ENCODE measurements at regions not wholly inside any gene's neighbourhood (a gene's known extent, or its start where the extent isn't known, plus 50 kb on each side); places are given as distances from the start of the nearest gene placed in this dataset.
"Not testable (repeated sequence)": the region's sequence is repeated elsewhere in the genome, so short reads cannot be mapped to it uniquely, and the experiment has no call there.

- no peak for DNase-seq
Observed at GRCh38 chr7:16089801-16090200, 331.5 kb downstream of the CRPPA start.

GRCh38 chr7:16089191-16089590 is 332.1 kb downstream of the CRPPA start:
- no peak for DNase-seq

- DNase-seq, result no peak
Observed at GRCh38 chr7:16086743-16087142, 334.6 kb downstream of the CRPPA start.

DNA sequence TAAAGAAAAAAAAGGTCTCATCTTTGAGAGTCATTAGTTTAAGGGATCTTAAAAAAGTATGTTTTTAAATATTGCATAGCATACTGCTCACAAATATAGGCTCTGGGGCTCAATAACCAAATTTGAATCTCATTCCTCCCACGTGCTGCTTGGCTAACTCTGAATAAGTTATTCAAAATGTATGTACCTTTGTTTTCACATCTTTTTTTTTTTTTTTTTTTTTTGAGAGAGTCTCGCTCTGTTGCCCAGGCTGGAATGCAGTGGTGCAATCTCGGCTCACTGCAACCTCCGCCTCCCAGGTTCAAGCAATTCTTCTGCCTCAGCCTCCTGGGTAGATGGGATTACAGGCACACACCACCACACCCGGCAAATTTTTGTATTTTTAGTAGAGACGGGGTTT is 335.6 kb downstream of the CRPPA start:
- not testable (repeated sequence) for DNase-seq

GRCh38 chr7:16084875-16085274 is 336.5 kb downstream of the CRPPA start:
- DNase-seq, result no peak

DNA sequence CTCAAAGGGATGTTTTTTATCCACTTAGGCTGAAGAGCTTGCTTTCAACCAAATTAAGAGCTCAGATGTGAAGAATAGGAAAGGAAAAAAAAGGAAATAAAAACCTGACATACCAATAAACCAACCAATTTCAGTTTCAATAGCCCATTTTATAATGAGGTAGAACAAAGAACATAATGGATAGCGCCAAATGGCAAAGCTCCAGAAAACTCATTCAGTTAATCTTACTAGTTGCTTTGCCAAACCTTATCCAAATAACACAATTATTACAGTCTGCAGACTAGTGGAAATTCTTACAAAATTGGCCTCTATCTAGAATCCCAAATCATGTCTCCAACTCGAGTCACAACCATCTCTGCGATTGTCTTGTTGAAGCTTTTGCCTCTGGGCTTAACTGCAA is 337.0 kb downstream of the CRPPA start:
- no peak for DNase-seq

DNA sequence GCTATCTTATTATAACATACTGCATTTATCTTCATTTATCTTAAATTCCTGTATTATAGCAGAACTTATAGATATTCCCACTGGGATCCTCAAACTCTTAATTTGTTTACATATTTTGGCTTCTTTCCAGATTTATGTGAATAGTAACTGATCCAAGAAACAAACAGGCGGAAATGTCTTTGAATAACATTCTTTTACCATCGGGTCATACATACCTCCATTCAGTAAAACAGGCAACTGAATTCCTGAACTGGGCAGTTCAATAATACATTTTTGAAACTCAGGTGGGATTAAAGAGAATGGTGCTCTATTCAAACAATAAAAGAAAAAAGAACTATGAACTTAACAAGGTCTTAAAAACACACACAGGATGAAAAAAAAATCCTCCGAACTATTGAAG is 337.4 kb downstream of the CRPPA start:
- no peak for DNase-seq

DNA sequence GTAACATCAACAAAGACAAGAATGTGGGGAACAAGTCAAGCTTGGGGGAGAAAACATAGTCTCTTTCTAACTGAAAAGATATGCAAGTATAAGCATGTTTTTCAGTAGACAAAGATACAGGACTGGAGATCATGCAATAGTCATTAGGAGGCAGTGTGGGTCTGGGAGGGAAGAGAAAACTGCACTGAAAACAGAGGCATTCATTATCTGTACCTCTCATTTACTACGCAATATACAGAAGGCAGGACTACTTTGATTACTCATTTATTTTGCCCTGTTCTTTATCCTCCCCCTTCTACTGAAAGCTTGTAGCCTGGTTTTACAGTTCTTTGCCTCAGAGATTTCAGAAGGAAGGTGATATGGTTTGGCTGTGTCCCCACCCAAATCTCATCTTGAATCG is 341.2 kb downstream of the CRPPA start:
- no peak for DNase-seq

DNA sequence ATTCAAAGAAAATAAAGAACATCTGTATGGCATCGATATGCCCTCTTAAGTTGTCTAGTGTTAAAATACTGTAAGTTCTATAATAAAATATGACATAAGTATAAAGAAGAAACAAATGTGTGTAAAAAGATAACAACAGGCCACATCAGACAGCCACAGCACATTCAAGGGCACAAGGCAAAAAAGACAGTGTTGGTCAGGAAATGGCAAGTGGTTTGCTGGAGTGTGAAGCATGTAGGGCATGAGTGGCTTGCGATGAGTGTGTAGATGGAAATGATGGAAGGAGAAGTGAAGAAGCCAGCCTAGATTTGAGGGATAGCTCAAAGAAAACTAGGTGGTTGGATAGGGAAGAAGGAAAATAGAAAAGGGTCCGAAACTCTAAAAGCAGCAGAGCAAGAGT is 341.6 kb downstream of the CRPPA start:
- no peak for DNase-seq

DNA sequence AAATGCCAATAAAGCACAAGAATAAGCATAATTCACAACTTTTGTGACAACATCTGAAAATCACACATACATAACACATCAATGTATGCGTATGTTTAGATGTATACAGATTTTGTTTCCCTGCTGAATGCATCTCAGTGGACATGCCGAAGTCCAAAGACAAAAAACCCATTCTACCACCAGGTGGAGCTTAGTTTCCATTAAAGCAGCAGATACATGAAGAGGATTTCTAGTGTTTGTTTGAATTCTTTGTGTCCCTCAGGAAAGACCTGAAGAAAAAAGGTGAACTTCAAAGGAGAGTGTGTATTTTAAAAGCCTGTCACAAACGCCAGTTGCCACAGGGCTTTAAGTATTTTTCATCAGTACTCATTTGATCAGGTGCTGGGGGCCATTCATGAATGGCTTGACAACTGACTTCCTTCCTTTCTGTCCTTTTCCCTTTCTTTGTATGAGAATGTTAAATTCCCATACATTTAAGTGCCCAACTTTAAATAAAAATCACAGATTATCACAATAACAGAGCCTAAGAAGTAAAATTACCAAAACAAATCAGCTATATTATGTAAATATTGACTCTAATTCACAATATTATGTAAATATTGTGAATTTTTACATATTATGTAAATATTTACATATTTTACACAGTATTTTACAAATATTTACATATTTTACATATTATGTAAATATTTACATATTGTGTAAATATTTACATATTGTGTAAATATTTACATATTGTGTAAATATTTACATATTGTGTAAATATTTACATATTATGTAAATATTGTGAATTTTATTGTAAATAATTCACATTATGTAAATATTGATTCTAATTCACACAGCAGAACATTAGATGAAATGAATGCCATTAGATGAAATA is 343.0 kb downstream of the CRPPA start:
- peak in 1 of 2 donors; percentile 71 for DNase-seq

GRCh38 chr7:16071246-16071857 is 350.0 kb downstream of the CRPPA start:
- peak in 1 of 2 donors; percentile 73 for DNase-seq

- DNase-seq, result no peak
Observed at GRCh38 chr7:16070806-16071205, 350.5 kb downstream of the CRPPA start.

DNA sequence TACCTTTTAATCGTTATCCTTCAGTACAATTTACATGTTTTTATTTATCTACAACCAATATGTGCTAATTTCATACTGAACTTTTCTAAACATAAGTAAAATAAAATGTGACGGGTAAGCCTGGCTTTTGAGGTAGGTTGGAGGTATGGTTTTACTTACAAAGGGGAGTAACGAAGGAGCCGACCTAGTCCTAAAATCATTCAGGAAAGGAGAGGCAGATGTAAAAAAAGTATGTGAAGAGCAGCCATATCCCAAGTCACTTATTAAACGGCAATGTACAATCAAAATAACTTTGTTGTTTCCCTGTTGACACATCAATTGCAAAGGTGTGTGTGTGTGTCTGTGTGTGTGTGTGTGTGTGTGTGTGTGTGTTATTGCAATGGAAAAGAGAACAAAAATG is 351.3 kb downstream of the CRPPA start:
- DNase-seq, result no peak

GRCh38 chr7:16068183-16068582 is 353.2 kb downstream of the CRPPA start:
- no peak for DNase-seq

DNA sequence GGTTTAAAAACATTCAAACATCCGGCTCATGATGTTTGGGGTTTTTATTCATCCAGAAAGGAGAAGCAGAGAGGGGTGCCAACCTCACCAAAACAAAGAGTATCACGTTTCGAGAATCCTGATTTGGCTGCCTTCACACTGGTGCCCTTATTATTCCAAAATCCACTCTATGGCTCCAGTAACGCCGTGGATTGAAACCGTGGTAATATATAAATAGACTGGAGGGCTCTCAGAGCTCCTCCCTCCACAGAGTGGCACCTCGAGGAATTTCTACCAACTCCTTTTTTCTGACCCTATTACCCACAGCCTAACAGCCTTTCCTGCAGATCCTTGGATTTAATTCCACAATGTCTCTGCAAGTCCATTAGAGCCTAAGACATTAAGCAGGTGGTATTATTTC is 353.6 kb downstream of the CRPPA start:
- no peak for DNase-seq

GRCh38 chr7:16066805-16067459 is 354.4 kb downstream of the CRPPA start:
- DNase-seq, result peak; percentile 67 to 68

DNA sequence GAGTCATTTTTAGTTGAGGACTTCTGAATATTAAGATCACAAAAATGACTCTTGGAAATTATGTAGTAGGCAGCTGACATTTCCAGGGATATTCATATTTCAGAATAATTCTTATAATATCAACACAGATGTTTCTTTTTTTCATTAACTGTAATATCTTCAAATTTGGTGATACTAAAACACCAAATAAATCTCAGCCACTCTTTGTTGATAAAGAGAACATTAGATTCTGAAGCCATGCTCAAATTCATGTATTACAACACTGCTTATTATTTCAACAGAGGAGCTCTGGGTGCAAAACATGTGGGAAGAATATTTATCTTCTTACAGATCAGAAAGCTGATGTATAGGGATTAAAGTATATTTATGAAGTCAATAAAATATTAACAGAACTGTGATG is 355.4 kb downstream of the CRPPA start:
- DNase-seq, result peak in 1 of 2 donors; percentile 61

- no peak for DNase-seq
Observed at GRCh38 chr7:16063716-16064675, 357.3 kb downstream of the CRPPA start.

DNA sequence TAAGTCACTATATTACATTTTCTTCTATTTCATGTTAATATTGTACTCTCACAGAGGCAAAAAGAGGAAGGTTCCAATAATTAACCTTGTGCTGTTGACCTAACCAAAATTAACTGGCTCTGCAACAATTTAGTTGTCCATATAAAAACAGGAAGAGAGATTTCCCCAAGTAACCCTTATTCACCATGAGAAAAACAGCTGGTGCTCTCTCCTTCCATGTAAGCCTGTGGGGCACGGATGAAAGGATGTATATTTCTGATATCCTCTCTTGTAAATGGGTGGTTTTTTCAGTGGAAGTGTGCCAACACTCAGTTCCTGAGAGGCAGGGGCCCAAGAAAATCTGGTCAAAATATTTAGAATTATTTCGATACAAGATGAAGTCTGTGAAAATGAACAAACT is 358.1 kb downstream of the CRPPA start:
- DNase-seq, result no peak

GRCh38 chr7:16062269-16062668 is 359.1 kb downstream of the CRPPA start:
- DNase-seq, result no peak

DNA sequence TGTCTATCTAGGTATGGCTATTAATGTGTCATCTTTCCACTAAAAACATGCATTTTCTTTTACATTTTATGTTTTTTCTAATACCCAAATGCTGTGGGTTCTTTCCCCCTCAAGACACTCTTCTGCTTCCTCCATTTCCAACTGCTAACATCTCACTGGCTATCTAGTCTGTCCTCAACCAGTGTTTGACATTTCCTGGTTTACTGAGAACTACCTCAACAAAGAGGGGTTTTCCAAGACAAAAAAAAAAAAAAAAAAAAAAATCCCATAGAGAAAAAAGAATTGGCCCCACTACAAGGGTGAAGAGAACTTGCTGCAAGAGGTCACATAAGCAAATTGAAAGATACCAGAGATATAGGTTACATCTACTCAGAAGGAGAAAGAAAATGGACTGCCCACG is 359.7 kb downstream of the CRPPA start:
- no peak for DNase-seq

GRCh38 chr7:16061011-16061410 is 360.3 kb downstream of the CRPPA start:
- DNase-seq, result no peak

All from right lung (tissue), 2 donors.